K562 (cell line): ENCODE measurements at regions not wholly inside any gene's neighbourhood (a gene's known extent, or its start where the extent isn't known, plus 50 kb on each side); places are given as distances from the start of the nearest gene placed in this dataset.

ENCODE experiments used
- HNRNPL ChIP-seq: fragments of 200-400 bp; formaldehyde crosslinking; IDR thresholded peaks from 2 replicates; pipeline ENCODE4 v1.6.1; 2017; ENCODE audit warnings: low read depth, mild to moderate bottlenecking, low read length
- SNRNP70 ChIP-seq: fragments of 200-400 bp; formaldehyde crosslinking; optimal IDR thresholded peaks from 2 replicates; pipeline ENCODE3; 2017; ENCODE audit warnings: low read depth, low read length
- USF1 ChIP-seq: sonication (generic); formaldehyde crosslinking; IDR thresholded peaks from 2 replicates; pipeline ENCODE4 v1.9.0; 2022; ENCODE audit warnings: mild to moderate bottlenecking, missing genetic modification reagents
- ZNF384 ChIP-seq: IDR thresholded peaks from 2 replicates; pipeline ENCODE4 v1.6.1; 2012; ENCODE audit warnings: low read depth, low read length, improper control_type of control experiment

DNA sequence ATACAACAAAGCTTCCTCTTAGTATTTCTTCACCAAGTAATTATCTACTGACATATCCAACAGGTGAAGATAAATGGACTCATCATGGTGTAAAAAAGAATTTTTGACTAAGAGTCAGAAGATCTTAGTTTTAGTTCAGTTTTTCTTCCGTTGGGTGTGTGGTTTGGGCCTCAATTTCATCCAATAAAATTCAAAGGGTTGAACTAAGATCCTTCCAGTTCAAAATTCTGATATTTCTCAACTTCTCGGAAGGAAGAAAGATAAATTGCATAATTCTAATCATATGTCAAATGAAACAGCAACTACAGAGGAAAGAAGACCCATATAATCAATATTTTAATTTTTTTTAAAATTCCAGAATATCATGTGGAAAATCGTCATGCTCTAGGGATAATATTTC, 192.7 kb downstream of the SPRY1 start:
- TF ChIP-seq USF1 (CRISPR knock-in tag), result no peak
- TF ChIP-seq HNRNPL, result no peak
- no peak for TF ChIP-seq SNRNP70
- no peak for TF ChIP-seq ZNF384
